Suprapubic skin (tissue), 4 donors: ENCODE measurements at regions not wholly inside any gene's neighbourhood (a gene's known extent, or its start where the extent isn't known, plus 50 kb on each side); places are given as distances from the start of the nearest gene placed in this dataset.
A peak's percentile ranks its signal among the peaks of the same experiment; 100 is the strongest.

Experiments used
- DNase-seq, 2 donors: peaks; one replicate each; pipeline ENCODE4 v3.0.0-alpha.2; 2019; ENCODE audit warnings: low spot score in 2 of 2
- H3K27ac ChIP-seq: fragments of 200-600 bp; sonication (generic); one replicate; pipeline ENCODE4 v1.5.1; 2019
- H3K27me3 ChIP-seq: fragments of 200-600 bp; sonication (generic); one replicate; pipeline ENCODE4 v1.5.1; 2019
- H3K36me3 ChIP-seq: fragments of 200-600 bp; sonication (generic); one replicate; pipeline ENCODE4 v1.5.1; 2019
- H3K4me1 ChIP-seq: fragments of 200-600 bp; sonication (generic); one replicate; pipeline ENCODE4 v1.5.1; 2019
- H3K4me3 ChIP-seq: fragments of 200-600 bp; sonication (generic); one replicate; pipeline ENCODE4 v1.5.1; 2019; ENCODE audit warnings: mild to moderate bottlenecking
- H3K9me3 ChIP-seq: fragments of 200-600 bp; sonication (generic); one replicate; pipeline ENCODE4 v1.5.1; 2019
- EP300 ChIP-seq: sonication (generic); formaldehyde crosslinking; IDR thresholded peaks from one replicate; pipeline ENCODE4 v1.6.1; 2017; ENCODE audit warnings: antibody characterized with exemption
- POLR2A ChIP-seq, 2 donors: fragments of 450-650 bp; IDR thresholded peaks; one replicate each; pipeline ENCODE4 v1.6.1; 2017; ENCODE audit warnings: antibody characterized with exemption in 2 of 2, mild to moderate bottlenecking in 2 of 2, moderate library complexity in 2 of 2
- POLR2AphosphoS5 ChIP-seq, 3 donors: sonication (generic); formaldehyde crosslinking; IDR thresholded peaks; one replicate each; pipeline ENCODE4 v1.6.1; 2017; ENCODE audit warnings: antibody characterized with exemption in 3 of 3
- WGBS: methylation state at CpG from one replicate; pipeline ENCODE4 v1.1.5; 2018; 5-methylcytosine and 5-hydroxymethylcytosine counted together
- TF ChIP-seq, protein P1 (sequence below), 2 donors: fragments of 200-600 bp in 1 of 2; fragments of 450-650 bp in 1 of 2; sonication (generic) in 1 of 2; IDR thresholded peaks; one replicate each; pipeline ENCODE4 v1.5.1; 2016 to 2019; ENCODE audit warnings: antibody characterized with exemption in 2 of 2, mild to moderate bottlenecking in 1 of 2, moderate library complexity in 1 of 2

DNA sequence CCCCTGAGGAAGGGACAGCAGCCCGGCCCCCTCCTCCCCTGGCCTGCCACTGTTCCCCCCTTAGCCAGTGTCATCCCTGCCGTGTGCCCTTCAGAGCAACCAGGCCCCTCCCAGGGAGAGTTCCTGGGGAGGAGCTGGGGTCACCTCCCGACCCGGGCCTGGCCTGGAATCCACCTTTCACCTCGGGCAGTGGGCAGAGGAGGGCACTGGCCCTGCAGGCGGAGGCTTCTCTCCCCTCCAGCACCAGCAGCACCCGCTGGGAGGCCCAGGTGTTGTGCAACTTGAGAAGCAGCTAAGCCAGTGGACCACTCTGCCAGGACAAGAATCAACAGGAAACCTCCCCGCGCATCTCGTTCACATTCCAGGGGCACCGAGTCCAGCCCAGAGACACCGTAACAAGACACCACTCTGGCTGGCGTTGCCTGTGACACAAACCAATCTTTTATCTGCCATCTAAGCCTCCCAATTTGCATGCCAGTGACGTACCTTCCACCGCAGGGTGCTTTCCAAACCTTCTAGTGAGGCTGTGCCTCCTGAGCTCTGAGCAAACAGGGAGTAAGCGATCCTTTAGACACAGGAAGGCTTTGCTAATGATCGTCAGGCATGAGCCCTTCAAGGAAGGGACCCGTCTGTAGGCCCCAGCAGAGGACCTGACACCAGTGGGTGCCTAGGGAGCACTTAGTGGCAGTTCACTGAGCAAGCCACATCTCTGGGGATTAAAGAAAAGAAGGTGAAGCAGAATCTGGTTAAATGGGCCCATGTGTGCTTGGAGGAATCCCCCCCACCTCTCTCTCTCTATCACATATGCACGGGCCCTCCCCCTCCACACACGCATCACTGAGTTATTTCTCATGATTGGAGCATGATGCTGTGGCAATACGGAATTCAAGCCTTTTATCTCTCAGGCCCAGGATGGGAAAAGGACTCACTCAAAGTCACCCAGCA, 98.9 kb upstream of the TLE3 start:
- TF ChIP-seq POLR2A (IDR thresholded peaks at IDR 0.05) (no peak), POLR2AphosphoS5 (IDR thresholded peaks at IDR 0.05) (peak in 1 of 3 donors; percentile 77)
- peak in 1 of 2 donors; percentile 85 for DNase-seq
- WGBS, result 40% methylated on average over 20 of the region's 21 CpGs
- Histone ChIP-seq H3K27ac (peak overlapping the region; percentile 67), H3K27me3 (no peaks in the 10 kb centered on the region), H3K9me3 (no peaks in the 10 kb centered on the region), H3K4me1 (peaks cover 72% of the 10 kb centered on the region), H3K4me3 (no peak overlapping the region), H3K36me3 (no peaks in the 10 kb centered on the region)

DNA sequence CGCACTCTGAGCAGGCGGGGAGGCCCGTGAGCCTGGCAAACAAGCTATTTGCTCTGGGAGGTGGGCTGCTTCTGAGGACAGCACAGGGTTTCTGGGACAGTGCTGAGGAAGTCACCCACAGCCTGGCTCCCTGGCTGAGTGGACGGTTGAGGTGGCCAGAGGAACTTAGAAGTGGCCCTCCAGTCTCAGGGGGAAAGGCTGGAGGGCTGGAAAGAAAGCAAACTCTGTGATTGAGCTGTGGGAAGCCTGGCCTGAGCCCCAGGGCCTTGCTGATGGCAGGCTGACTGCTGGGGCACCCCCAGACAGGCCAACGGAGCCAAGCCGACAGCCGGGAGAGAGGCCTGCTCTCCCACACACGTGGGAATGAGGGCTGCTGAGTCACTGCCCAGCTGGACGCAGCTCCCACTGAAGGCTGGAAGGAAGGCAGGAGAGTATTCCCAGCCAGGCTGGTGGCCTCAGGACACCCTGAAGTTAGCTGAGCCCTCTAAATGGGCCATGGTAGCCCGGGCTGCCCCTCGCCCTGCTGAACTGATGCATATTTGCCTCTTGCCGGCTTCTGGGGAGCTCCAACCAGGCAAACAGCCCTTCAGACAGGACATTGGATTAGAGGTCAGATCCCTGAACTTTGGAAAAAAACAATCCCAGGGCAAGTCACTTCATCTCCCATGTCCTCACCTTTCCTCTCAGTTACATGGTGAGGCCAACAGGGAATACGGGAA, 98.0 kb upstream of the TLE3 start:
- Histone ChIP-seq H3K36me3 (no peaks in the 10 kb centered on the region), H3K4me1 (peaks cover 64% of the 10 kb centered on the region), H3K4me3 (no peak overlapping the region), H3K27me3 (no peaks in the 10 kb centered on the region), H3K9me3 (no peaks in the 10 kb centered on the region), H3K27ac (peak overlapping the region; percentile 60)
- TF ChIP-seq EP300 (no peak), POLR2AphosphoS5 (IDR thresholded peaks at IDR 0.05) (no peak), POLR2A (IDR thresholded peaks at IDR 0.05) (no peak)
- TF ChIP-seq, protein P1, sequence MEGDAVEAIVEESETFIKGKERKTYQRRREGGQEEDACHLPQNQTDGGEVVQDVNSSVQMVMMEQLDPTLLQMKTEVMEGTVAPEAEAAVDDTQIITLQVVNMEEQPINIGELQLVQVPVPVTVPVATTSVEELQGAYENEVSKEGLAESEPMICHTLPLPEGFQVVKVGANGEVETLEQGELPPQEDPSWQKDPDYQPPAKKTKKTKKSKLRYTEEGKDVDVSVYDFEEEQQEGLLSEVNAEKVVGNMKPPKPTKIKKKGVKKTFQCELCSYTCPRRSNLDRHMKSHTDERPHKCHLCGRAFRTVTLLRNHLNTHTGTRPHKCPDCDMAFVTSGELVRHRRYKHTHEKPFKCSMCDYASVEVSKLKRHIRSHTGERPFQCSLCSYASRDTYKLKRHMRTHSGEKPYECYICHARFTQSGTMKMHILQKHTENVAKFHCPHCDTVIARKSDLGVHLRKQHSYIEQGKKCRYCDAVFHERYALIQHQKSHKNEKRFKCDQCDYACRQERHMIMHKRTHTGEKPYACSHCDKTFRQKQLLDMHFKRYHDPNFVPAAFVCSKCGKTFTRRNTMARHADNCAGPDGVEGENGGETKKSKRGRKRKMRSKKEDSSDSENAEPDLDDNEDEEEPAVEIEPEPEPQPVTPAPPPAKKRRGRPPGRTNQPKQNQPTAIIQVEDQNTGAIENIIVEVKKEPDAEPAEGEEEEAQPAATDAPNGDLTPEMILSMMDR (IDR thresholded peaks at IDR 0.05), result no peak
- DNase-seq, result no peak
- WGBS, result 39% methylated on average over 11 of the region's 13 CpGs

DNA sequence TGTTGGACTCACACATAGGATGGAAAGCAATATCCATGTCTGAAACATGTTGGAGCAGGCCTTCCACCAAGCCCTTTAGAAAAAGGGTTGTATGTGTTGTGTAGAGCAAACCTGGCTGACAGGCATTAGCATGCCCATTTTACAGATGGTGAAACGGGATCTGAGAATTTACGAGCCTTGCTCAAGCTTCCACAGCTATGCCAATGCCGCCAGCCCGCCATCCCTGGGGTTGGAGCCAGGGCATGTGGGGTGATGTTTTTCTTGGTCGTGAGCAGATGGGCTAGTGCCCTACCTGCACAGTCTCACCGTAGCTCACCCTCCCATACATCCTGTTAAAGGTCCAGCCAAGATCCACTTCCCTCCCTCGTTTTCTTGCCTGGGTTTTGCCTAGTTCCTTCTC, 97.5 kb upstream of the TLE3 start:
- no peak for DNase-seq
- Histone ChIP-seq H3K27me3 (no peaks in the 10 kb centered on the region), H3K4me3 (no peak overlapping the region), H3K9me3 (no peaks in the 10 kb centered on the region), H3K27ac (peak overlapping the region; percentile 60), H3K4me1 (peaks cover 61% of the 10 kb centered on the region), H3K36me3 (no peaks in the 10 kb centered on the region)
- no peak for TF ChIP-seq EP300
- TF ChIP-seq POLR2A (IDR thresholded peaks at IDR 0.05), result no peak
- TF ChIP-seq POLR2AphosphoS5 (IDR thresholded peaks at IDR 0.05), result no peak
- TF ChIP-seq, protein P1 (IDR thresholded peaks at IDR 0.05), result no peak
- WGBS, result 36% methylated on average over 7 of the region's 7 CpGs

DNA sequence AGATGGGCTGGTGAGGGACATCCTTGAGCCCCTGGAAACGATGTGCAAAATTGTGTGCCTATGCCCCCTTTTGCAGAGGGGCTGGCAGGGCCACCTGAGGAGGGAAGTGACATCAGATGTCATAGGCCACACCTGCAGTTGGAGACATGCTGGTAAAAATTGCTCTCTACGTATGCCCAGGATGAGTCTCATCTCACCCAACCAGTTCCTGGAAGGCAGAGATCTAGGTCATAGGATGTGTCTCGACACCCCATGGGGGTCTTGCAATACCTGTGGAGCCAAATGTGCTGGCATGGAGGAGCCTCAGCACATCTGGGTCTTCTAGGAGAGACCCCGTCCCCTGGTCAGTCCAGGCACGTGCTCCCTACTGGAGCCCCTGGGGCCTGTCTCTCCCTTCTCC, 96.5 kb upstream of the TLE3 start:
- H3K27me3 ChIP-seq, result no peaks in the 10 kb centered on the region
- H3K4me1 ChIP-seq, result peaks cover 55% of the 10 kb centered on the region
- H3K36me3 ChIP-seq, result no peaks in the 10 kb centered on the region
- no peaks in the 10 kb centered on the region for H3K9me3 ChIP-seq
- peak overlapping the region; percentile 24 for H3K27ac ChIP-seq
- no peak overlapping the region for H3K4me3 ChIP-seq
- DNase-seq, result no peak
- TF ChIP-seq, protein P1 (IDR thresholded peaks at IDR 0.05), result no peak
- no peak for TF ChIP-seq EP300
- TF ChIP-seq POLR2A (IDR thresholded peaks at IDR 0.05), result no peak
- TF ChIP-seq POLR2AphosphoS5 (IDR thresholded peaks at IDR 0.05), result no peak
- WGBS, result 55% methylated on average over 5 of the region's 5 CpGs

DNA sequence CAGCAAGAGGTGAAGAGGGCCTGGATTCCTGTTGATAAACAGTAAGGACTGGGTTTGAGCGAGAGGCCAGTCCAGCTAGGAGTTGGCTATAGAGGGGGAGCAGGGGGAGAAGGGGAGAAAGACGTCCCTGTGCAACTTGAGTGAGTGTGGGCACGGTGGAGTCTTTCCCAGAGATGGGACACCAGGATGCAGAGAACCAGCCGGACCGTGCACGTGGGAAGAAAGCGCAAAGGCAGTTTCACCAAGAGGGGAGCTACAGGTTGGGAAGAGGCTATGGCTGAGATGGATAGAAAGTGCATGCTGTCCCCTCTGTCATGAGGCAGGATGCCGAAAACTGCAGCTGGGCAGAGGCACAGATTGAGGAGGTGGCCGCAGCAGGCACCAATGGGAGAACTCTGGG, 96.0 kb upstream of the TLE3 start:
- H3K4me1 ChIP-seq, result peaks cover 50% of the 10 kb centered on the region

DNA sequence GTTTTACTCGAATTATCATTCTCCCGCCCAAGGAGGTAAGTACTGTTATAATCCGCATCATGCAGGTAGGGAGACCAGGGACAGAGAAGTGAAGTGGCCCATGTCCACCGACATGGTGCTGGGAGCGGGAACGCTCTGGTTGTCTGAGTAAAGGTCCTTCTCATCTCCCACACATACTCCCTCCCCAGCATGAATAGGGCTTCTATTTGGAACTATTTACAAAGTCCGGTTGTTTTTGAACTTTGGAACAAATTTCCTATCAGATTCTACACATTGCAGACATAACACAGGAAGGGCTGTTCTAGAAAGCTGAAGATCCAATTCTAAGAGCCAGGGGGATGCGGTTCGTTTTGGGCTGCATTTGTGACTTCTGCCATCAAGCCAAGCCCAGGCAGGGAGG, 94.8 kb upstream of the TLE3 start:
- Histone ChIP-seq H3K4me1 (peaks cover 39% of the 10 kb centered on the region), H3K4me3 (no peak overlapping the region), H3K27me3 (no peaks in the 10 kb centered on the region), H3K36me3 (no peaks in the 10 kb centered on the region), H3K9me3 (no peaks in the 10 kb centered on the region), H3K27ac (no peak overlapping the region)
- no peak for DNase-seq
- no peak for TF ChIP-seq POLR2AphosphoS5 (IDR thresholded peaks at IDR 0.05)
- TF ChIP-seq, protein P1 (IDR thresholded peaks at IDR 0.05), result no peak
- no peak for TF ChIP-seq POLR2A (IDR thresholded peaks at IDR 0.05)
- TF ChIP-seq EP300, result no peak
- WGBS, result 91% methylated on average over 9 of the region's 9 CpGs

More for the DNA sequence above, 96.0 kb upstream of the TLE3 start:
- Histone ChIP-seq H3K27me3 (no peaks in the 10 kb centered on the region), H3K36me3 (no peaks in the 10 kb centered on the region), H3K27ac (no peak overlapping the region), H3K9me3 (no peaks in the 10 kb centered on the region), H3K4me3 (no peak overlapping the region)
- 84% methylated on average over 9 of the region's 9 CpGs for WGBS
- no peak for DNase-seq
- TF ChIP-seq POLR2A (IDR thresholded peaks at IDR 0.05), result no peak
- TF ChIP-seq EP300, result no peak
